Nephron progenitor cell (in vitro differentiated cells): ENCODE measurements at regions not wholly inside any gene's neighbourhood (a gene's known extent, or its start where the extent isn't known, plus 50 kb on each side); places are given as distances from the start of the nearest gene placed in this dataset.
A peak's percentile ranks its signal among the peaks of the same experiment; 100 is the strongest.

Experiments used
- DNase-seq: peaks from one replicate; pipeline ENCODE4 v3.0.0; 2021
- H3K27ac Mint-ChIP-seq: 2 replicates; pipeline ENCODE4 v1.8.0; 2021; ENCODE audit warnings: mild to moderate bottlenecking, moderate library complexity, mixed read lengths
- H3K27me3 Mint-ChIP-seq: 2 replicates; pipeline ENCODE4 v1.8.0; 2021; ENCODE audit warnings: mild to moderate bottlenecking, low read depth, mixed read lengths; ENCODE audit not compliant: poor library complexity
- H3K36me3 Mint-ChIP-seq: 2 replicates; pipeline ENCODE4 v1.8.0; 2021; ENCODE audit warnings: low read depth, mixed read lengths
- H3K4me1 Mint-ChIP-seq: 2 replicates; pipeline ENCODE4 v1.8.0; 2021; ENCODE audit warnings: mixed read lengths
- H3K4me3 Mint-ChIP-seq: 2 replicates; pipeline ENCODE4 v1.8.0; 2021; ENCODE audit warnings: mild to moderate bottlenecking, moderate library complexity, mixed read lengths
- H3K9me3 Mint-ChIP-seq: 2 replicates; pipeline ENCODE4 v1.8.0; 2021; ENCODE audit warnings: mild to moderate bottlenecking, moderate library complexity, mixed read lengths
- TF ChIP-seq, protein P1 (sequence below): fragments of 200-600 bp; sonication (generic); IDR thresholded peaks from 2 replicates; pipeline ENCODE4 v1.5.0; 2021; ENCODE audit warnings: antibody characterized with exemption

DNA sequence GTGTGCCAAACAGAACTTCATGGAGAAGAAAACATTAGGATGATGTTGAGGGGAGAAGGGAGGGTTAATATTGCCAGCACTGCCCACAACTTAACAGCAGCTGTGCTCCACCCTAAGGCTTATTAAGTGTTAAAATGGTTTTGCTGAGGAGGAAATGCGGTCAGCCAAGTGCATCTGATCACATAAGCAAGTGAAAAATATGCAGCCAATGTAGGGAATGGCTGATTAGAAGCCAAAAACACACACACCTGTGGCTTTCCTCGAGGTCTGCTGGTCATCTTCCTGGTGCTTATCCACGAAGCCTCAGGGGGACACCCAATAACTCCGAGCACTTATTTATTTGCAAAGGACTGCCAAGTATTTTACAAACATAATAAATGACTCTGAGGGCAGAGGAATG, 66.3 kb upstream of the GPR45 start:
- peak overlapping the region; percentile 49 for H3K27ac Mint-ChIP-seq
- peaks cover 16% of the 10 kb centered on the region for H3K27me3 Mint-ChIP-seq
- DNase-seq, result no peak
- H3K4me3 Mint-ChIP-seq, result no peak overlapping the region
- H3K4me1 Mint-ChIP-seq, result peaks cover 47% of the 10 kb centered on the region
- peaks cover 6% of the 10 kb centered on the region for H3K9me3 Mint-ChIP-seq
- TF ChIP-seq, protein P1, sequence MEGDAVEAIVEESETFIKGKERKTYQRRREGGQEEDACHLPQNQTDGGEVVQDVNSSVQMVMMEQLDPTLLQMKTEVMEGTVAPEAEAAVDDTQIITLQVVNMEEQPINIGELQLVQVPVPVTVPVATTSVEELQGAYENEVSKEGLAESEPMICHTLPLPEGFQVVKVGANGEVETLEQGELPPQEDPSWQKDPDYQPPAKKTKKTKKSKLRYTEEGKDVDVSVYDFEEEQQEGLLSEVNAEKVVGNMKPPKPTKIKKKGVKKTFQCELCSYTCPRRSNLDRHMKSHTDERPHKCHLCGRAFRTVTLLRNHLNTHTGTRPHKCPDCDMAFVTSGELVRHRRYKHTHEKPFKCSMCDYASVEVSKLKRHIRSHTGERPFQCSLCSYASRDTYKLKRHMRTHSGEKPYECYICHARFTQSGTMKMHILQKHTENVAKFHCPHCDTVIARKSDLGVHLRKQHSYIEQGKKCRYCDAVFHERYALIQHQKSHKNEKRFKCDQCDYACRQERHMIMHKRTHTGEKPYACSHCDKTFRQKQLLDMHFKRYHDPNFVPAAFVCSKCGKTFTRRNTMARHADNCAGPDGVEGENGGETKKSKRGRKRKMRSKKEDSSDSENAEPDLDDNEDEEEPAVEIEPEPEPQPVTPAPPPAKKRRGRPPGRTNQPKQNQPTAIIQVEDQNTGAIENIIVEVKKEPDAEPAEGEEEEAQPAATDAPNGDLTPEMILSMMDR, result no peak
- no peaks in the 10 kb centered on the region for H3K36me3 Mint-ChIP-seq

DNA sequence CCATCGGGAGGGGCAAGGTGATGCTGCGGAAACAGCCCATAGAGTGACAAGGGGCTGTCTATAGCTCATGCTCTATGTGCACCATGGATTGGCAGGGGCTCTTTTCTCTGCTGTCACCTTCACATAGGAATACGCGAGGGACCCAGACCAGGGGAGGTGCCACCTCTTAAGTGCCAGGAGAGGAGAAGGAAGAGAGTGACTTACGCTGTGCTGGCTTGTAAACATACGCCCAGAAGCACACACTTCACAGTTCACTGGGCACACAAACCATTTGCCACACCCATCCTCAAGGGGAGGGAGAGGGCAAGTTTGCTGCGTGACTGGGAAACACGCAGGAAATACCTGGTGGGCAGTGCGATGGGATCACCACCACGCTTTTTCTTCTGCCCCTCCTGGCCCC, 65.1 kb upstream of the GPR45 start:
- TF ChIP-seq, protein P1, result no peak
- DNase-seq, result no peak
- Mint-ChIP-seq H3K4me3 (no peak overlapping the region), H3K36me3 (no peaks in the 10 kb centered on the region), H3K9me3 (peaks cover 6% of the 10 kb centered on the region), H3K4me1 (peaks cover 59% of the 10 kb centered on the region), H3K27me3 (peaks cover 16% of the 10 kb centered on the region), H3K27ac (no peak overlapping the region)

DNA sequence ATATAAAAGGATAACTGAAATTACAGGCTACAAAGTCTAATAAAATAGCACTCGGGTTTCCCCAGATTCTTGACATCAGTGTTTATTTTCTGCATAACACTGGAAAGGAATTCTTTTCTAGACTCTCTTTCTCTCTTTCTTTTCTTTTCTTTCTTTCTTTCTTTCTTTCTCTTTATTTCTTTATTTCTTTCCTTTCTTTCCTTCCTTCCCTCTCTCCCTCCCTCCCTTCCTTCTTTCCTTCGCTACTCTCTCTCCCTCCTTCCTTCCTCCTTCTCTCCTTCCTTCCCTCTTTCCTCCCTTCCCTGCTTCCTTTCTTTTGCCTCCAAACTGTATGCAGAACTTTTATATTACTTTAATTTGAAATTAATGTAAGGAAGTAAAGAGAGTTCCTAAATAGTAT, 64.5 kb upstream of the GPR45 start:
- TF ChIP-seq, protein P1, result no peak
- H3K4me1 Mint-ChIP-seq, result peaks cover 61% of the 10 kb centered on the region
- no peaks in the 10 kb centered on the region for H3K36me3 Mint-ChIP-seq
- no peak overlapping the region for H3K27ac Mint-ChIP-seq
- H3K9me3 Mint-ChIP-seq, result peaks cover 6% of the 10 kb centered on the region
- no peak overlapping the region for H3K4me3 Mint-ChIP-seq
- no peak for DNase-seq
- H3K27me3 Mint-ChIP-seq, result peaks cover 16% of the 10 kb centered on the region

DNA sequence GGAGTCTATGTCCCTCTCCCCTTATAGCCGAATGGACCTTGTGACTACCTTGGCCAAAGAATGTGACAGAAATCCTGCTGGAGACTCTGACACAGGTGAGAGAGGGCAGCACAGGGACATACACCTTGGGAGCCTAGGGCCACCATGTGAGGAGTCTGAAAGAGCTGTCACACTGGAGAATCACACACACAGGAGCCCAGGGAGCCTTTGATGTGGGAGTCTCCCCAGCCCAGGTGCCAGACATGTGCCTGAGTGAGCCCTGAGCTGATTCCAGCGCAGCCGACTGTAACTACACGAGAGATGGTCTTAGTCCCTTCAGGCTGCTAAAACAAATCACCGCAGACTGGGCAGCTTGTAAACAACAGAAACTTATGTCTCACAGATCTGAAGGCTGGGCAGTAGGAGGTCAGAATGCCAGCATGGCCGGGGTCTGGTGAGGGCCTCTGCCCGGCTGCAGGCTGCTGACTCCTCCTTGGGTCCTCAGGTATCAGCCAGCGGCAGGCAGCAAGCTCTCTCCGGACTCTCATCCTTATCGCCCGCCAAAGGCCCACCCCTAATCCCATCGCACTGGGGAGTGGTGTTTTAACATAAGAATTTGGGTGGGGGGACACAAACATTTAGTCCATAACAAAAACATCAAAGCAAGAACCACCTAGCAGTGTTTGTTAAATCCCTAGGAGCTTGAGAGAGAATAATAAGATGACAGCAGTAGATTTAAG, 63.8 kb upstream of the GPR45 start:
- no peak overlapping the region for H3K4me3 Mint-ChIP-seq
- H3K27ac Mint-ChIP-seq, result no peak overlapping the region
- H3K36me3 Mint-ChIP-seq, result no peaks in the 10 kb centered on the region
- H3K9me3 Mint-ChIP-seq, result peaks cover 6% of the 10 kb centered on the region
- peaks cover 16% of the 10 kb centered on the region for H3K27me3 Mint-ChIP-seq
- DNase-seq, result no peak
- TF ChIP-seq, protein P1, result no peak
- peaks cover 61% of the 10 kb centered on the region for H3K4me1 Mint-ChIP-seq

DNA sequence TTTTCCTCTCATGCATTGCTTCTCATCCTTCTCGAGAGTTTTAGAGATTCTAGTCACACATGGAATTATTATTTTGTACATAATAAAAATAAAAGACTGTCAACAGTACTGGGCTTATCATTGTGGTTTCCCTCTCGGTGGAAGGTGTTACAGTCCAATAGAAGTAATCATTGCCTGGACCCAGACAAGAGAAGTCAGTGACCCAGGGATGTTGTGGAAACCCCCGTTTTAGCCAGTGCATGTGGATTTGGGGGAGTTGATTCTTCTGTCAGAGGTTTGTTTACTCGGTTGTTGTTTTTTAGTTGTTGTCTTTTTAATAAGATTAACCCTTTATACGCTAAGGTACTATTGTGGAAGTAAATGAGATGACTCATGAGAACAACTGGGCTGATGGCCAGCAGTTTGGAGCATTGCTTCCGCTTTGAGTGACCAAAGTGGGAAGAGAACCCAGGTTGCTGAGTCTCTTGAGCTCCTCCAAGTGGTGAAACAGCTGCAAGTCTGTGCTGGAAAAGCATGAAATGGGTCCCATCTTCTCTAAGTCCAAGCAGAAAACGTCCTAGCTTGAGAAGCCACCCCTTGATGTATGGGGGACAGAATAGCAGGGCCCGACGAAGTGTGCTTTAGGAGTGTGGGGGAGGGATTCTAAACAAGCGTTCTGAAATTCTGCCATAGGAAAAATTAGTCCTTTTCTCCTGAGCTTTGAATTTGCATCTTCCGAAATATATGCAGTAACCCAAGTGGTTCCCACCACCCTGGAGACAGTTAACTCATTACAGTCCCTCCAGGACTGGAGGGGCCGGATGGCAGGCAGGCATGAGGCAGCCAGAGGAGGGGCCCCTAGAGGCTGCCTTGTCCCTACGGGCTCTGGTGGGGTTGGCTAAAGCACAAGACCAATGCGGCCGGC, 61.8 kb upstream of the GPR45 start:
- Mint-ChIP-seq H3K4me3 (no peak overlapping the region), H3K27ac (no peak overlapping the region), H3K27me3 (peaks cover 19% of the 10 kb centered on the region), H3K9me3 (no peaks in the 10 kb centered on the region), H3K4me1 (peaks cover 51% of the 10 kb centered on the region), H3K36me3 (no peaks in the 10 kb centered on the region)
- no peak for DNase-seq
- TF ChIP-seq, protein P1, result peak; percentile 25
